ENCODE measurements at regions not wholly inside any gene's neighbourhood (a gene's known extent, or its start where the extent isn't known, plus 50 kb on each side); places are given as distances from the start of the nearest gene placed in this dataset.

GRCh38 chr19:27765397-27765796 is 1447.6 kb downstream of the UQCRFS1 start:
- ATAC-seq: no peak
- no peak overlapping the region for H3K27ac Mint-ChIP-seq
- no peaks in the 10 kb centered on the region for H3K4me1 Mint-ChIP-seq
- TF ChIP-seq GABPB1 (CRISPR knock-in tag; IDR thresholded peaks at IDR 0.05): no peak
- TF ChIP-seq ZMAT4 (CRISPR knock-in tag; IDR thresholded peaks at IDR 0.05): no peak
- TF ChIP-seq JAZF1 (CRISPR knock-in tag; IDR thresholded peaks at IDR 0.05): no peak
- no peak for TF ChIP-seq RELA (CRISPR knock-in tag; IDR thresholded peaks at IDR 0.05; ENCODE audit: borderline replicate concordance)
- no peak for TF ChIP-seq NR1H2 (CRISPR knock-in tag; IDR thresholded peaks at IDR 0.05)
- TF ChIP-seq NFE2L1 (CRISPR knock-in tag; IDR thresholded peaks at IDR 0.05): no peak
- peaks cover 96% of the 10 kb centered on the region for H3K9me3 Mint-ChIP-seq
- peaks cover 73% of the 10 kb centered on the region for H3K36me3 Mint-ChIP-seq
- ChIA-PET POLR2A (no interaction called here), CTCF (no interaction called here)
- no peak overlapping the region for H3K4me3 Mint-ChIP-seq
- DNase-seq (ENCODE audit: low spot score): no peak
- peaks cover 100% of the 10 kb centered on the region for H3K27me3 Mint-ChIP-seq (ENCODE audit: low read depth)

- H3K36me3 Mint-ChIP-seq: peaks cover 73% of the 10 kb centered on the region
- ChIA-PET CTCF (no interaction called here), POLR2A (no interaction called here)
- no peak overlapping the region for H3K27ac Mint-ChIP-seq
- H3K9me3 Mint-ChIP-seq: peaks cover 92% of the 10 kb centered on the region
- no peaks in the 10 kb centered on the region for H3K4me1 Mint-ChIP-seq
- H3K4me3 Mint-ChIP-seq: no peak overlapping the region
- peaks cover 100% of the 10 kb centered on the region for H3K27me3 Mint-ChIP-seq (ENCODE audit: low read depth)
- TF ChIP-seq EMX1 (CRISPR knock-in tag; IDR thresholded peaks at IDR 0.05) (no peak), ATF6 (CRISPR knock-in tag; IDR thresholded peaks at IDR 0.05) (no peak), ZNF671 (CRISPR knock-in tag; IDR thresholded peaks at IDR 0.05) (no peak), NR3C1 (CRISPR knock-in tag; conservative IDR thresholded peaks at IDR 0.05; ENCODE audit: low read depth) (no peak), AR (CRISPR knock-in tag; IDR thresholded peaks at IDR 0.05) (no peak), ESRRA (CRISPR knock-in tag; IDR thresholded peaks at IDR 0.05; ENCODE audit: borderline replicate concordance) (no peak), NFE2L1 (CRISPR knock-in tag; IDR thresholded peaks at IDR 0.05) (no peak), SP1 (CRISPR knock-in tag; conservative IDR thresholded peaks at IDR 0.05) (no peak), RORB (CRISPR knock-in tag; IDR thresholded peaks at IDR 0.05) (no peak), ARID4B (CRISPR knock-in tag; IDR thresholded peaks at IDR 0.05; ENCODE audit: borderline replicate concordance) (no peak)
- ATAC-seq (no peak), DNase-seq (ENCODE audit: low spot score) (no peak)
Observed at GRCh38 chr19:27764186-27764804, 1448.7 kb downstream of the UQCRFS1 start.

Data from WTC11 (cell line).